Erythroblast (primary cell): ENCODE measurements at regions not wholly inside any gene's neighbourhood (a gene's known extent, or its start where the extent isn't known, plus 50 kb on each side); places are given as distances from the start of the nearest gene placed in this dataset.

Experiments used
- GATA1 ChIP-seq: IDR thresholded peaks from 2 replicates; pipeline ENCODE4 v1.6.1; 2011; ENCODE audit warnings: low read depth, mild to moderate bottlenecking, control low read depth, low read length, moderate library complexity
- POLR2A ChIP-seq: IDR thresholded peaks from 2 replicates; pipeline ENCODE4 v1.6.1; 2011; ENCODE audit warnings: mild to moderate bottlenecking, low read length

DNA sequence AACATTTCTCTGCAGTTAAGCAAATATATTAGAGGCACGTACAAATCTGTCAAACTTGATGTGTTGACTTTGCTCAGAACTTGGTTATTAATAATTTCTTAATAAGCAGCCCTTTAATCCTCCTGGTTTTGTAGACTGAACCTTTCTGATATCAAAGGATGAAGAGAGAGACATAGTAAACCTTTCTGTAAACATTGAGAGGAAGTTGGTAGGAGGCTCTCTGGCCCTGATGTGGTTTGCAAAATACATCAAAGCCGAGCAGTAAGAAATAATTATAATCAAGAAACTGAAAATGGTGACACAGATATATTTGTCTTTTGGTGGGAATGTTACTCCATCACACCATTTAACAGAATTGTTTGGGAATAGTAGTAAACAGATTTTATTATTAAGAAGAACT lies 111.9 kb downstream of the OXSM start:
- TF ChIP-seq POLR2A (no peak), GATA1 (no peak)
